ENCODE measurements at regions not wholly inside any gene's neighbourhood (a gene's known extent, or its start where the extent isn't known, plus 50 kb on each side); places are given as distances from the start of the nearest gene placed in this dataset.

GRCh38 chr2:66851449-66851872 is 416.5 kb downstream of the MEIS1 start:
- DNase-seq: no peak

DNA sequence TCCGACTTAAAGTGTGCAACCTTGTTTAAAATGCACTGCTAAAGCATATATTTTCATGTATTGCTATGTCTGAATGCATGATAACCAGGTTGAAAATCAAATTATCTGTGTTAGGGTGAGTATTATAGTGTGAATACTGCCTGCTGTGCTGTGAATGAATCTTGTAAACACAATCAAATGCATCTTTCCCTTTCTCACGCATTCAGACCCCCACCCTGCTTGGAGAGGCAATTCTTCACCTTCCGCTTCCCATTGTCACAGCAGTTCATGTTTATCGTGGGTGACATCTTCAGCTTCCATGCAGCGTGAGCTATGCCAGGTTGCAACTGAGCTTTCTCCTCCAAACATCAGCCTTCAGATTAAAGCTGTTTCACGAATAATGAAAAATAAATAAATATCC is 418.0 kb downstream of the MEIS1 start:
- DNase-seq: no peak

DNA sequence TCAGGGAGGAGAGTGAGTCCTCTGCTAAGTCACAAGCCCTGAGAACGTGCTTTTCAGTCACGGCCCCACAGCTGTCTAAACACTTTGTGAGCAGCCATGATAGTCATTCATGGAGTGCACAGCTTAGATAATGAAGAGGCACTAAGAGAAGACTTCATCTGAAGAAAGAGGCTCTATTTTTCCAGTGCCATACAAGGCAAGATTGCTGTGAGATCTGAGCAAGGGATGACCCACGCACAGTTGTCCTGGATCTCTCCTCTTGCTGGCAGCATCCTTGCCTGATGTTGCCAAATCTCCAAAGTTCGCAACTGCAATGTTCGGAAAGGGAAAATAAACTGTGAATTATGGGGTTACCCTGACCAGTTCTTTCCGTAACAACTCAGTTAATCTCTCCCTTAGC is 418.7 kb downstream of the MEIS1 start:
- no peak for DNase-seq

GRCh38 chr2:66854298-66854697 is 419.4 kb downstream of the MEIS1 start:
- DNase-seq: no peak

DNA sequence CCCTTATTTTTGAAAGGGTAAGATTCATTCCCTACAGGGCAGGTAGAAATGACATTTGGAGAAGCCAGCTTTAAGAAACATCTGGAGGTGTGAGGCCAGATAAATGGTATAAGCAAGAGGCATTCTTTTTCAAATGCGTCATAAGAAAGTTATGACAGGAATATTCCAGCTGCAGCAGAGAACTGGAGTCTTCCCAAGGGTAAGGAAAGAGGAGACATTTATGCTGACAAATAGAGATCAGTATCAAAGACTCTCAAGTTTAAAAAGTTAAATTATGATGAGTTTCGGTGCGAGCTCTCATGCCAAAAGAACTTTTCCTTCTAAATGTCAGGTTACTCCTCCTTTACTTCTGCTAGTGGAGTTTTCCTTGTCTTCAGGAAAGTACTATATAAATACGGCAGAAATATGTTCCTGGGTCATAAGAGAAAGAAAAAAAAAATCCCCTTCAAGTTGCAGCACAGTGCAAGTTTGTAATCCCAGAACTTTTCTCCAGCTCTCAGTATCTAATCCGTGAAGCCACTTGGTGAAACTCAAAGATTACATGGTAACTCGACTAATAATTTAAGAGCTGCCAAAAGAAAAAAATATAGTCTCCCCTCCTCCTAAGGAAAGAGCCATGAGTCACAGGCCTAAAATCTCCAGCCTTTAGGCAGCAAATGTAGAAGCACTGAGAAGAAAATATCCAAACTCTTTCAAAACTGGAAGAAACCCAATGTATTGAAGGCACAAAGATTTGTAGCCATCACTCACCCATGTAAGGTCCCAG is 428.1 kb downstream of the MEIS1 start:
- no peak for DNase-seq

- DNase-seq: no peak
Observed at GRCh38 chr2:66865161-66865560, 430.2 kb downstream of the MEIS1 start.

DNA sequence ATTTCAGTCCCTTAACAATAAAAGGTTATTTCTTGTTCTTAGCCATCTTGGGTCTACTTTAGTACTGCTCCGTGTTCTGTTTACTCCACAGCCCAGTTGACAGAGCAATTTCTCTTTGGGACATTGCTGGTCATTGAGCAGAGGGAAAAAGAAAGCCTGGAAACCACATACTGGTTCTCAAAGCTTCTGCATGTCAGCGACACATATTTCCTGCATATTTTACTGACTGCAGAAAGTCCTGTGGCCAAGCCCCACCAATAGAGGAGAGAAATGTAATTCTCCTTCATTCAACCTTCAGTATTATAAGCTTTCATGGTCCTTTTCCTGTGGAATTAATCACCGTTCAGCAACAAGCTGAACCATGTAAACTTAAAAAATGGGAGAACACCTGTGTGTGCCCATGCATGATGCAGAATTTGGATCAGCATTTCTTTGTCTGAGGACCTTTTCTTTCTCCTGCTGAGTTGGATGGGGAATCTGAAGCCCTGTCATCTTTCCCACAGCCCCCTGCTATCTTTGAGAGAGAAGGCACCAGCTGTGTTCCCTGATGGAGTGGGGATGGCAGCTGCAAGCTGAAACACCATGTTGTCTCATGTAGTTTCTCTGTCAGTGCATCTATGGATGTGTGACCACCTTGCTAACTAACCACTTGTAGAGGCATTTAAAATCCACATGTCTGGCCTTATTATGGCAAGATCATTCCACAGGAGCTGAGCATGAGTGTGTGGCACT is 431.6 kb downstream of the MEIS1 start:
- DNase-seq: no peak

DNA sequence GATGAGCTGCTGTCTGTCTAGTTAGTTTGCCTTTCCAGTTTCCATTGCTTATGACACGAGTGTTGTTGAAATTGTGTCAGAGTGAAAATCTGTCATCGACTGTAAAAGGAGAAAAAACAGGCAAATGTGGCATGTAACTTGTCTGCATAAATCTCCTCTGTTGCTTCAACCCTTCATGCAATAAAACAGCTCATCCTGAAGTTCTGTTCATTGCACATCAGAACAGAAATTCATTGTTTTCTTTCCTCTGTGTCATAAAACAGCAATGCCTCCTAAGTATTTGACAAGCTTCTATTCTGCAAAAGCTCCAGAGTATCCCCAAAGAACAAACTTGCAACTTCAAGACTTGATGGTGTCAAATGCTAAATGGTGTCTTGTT is 432.1 kb downstream of the MEIS1 start:
- no peak for DNase-seq

- no peak for DNase-seq
Observed at GRCh38 chr2:66869076-66869475, 434.2 kb downstream of the MEIS1 start.

DNA sequence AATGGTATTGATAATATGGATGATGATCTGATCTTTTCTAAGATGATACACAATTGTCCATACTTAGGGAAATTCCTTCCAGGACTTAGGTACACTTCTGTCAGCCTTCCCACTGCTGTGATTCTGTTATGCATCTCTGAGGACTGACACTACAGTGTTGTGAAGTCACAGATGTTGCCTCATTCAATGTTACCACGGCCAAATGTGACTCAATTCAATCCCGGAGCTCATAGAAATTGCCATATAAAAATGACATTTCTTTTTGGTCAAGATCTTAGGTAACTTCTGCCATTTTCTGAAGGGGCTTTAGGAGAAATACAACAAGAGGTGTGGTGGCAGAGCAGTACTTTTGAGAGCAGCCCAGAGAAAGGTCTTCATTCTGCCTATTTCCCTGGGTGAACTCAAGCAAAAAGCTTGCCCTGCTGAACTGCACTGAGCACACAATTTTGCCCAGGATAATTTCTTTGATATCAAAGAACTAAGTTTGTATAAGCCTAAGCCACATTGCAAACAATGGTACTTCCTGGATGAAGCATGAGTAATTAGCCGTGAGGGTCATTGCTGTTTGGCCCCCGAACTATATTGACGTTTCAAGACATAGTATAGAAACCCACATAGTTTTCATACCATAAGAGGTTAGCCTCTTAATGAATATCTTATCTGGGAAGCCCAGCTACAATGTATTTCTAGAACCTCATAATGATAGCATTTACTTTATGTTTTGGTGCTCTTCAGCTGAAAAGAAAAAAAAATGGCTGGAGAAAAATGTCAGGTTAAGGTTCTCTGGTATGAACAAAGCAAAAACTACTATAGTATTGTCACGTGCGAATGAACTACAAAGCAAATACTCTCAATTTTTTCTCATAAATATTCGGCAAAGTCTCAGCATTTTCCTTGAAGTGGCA is 437.4 kb downstream of the MEIS1 start:
- DNase-seq: no peak

DNA sequence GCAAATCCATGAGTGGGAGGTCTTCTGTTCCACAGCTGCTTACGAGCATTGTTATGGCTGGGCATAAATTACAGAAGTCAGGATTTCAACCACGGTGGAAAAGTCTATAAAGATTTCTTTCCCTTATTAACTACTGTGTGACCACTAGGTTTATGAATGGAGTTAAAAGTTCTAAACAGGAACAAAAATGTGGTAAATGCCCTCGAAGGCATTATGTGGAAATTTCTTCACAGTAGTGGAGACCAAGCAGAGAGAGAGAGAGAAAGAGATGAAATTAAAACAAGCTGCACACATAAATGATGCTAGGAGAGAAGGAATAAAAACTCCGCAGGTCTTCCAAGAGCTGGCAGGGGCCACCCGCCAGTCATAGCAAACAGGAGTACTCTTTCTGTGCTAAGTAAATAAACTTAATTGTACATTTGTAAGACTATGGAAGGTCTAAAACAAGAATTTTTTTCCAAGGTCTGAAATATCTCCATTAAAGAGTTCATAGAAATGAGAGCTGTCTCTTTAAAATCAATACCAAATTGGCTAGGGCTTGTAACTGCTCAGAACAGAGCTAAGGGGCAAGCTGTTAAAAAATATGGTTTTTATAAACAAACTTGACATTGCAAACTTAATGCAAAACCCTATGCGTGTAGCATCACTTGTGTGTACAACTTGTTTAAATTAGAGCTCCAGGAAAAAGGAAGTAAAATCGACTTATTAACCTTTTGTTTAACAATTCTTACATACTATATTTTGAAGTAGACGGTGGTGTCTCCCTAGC is 438.2 kb downstream of the MEIS1 start:
- no peak for DNase-seq

GRCh38 chr2:66874411-66874810 is 439.5 kb downstream of the MEIS1 start:
- no peak for DNase-seq

- DNase-seq: no peak
Observed at GRCh38 chr2:66875941-66876462, 441.1 kb downstream of the MEIS1 start.

DNA sequence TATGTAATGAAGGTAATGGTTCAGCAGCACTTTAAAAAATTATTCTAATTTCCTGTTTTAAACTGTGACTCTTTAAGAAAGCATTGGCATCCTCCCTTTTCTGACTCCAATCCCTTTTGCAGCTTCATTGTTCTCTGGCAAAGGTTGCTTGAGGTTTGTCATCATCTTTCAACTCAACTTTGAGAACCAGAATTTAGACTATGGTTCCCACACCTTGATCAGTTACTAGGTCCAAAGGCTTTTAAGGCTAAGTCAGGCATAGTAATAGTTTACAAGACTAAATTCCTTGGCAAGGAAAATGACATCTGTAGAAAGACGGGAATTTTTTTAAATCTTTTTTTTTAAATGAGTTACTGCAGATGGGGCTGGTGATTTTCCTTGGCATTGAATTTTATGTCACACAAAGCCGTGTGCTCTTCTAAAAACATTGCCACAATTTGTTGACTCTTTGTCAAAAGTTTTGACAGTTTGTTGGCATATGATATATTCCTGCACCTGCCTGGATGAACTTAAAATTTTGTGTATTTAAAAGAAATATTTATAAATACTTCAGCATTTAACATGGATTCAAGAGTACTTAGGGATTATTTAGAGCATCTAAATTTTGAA is 451.0 kb downstream of the MEIS1 start:
- no peak for DNase-seq

- DNase-seq: no peak
Observed at GRCh38 chr2:66888246-66888645, 453.3 kb downstream of the MEIS1 start.

GRCh38 chr2:66888791-66889631 is 454.1 kb downstream of the MEIS1 start:
- no peak for DNase-seq

DNA sequence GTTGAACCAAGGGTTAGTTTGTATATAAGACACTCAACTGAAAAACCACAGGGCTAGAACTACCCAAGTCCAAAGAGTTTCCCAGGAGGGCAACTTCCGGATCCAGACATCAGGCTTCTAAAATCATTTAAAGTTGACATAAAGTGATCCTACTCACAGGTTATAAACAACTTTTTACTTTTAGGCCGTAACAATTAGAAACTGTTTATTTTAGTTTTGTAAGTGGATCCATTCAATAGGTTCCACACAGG is 454.6 kb downstream of the MEIS1 start:
- no peak for DNase-seq

DNA sequence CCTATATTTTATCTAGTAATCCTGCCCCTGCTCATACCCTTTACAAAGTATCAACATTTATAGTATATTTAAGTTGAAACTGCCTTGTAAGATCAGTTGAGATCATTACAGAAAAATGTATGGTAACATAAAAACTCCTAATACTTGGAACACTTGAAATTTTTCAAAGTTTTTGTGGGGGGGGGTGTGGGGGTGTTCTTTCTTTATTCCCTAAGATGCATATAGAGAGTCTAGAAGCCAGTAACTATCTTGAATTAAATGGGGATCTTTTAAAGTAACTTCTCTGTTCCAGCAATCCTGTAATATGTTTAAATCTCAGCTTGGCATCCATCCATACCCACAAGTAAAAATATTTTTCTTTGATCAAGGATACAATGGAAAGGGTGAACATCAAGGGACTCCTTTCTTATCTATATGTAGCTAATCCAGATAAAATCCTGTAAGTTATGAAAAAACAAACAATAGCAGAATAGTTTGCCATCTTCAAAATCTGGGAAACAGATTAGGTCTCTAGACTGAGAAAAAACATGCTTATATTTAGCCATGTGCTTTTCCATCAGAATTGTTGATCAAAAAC is 455.3 kb downstream of the MEIS1 start:
- no peak for DNase-seq

GRCh38 chr2:66895206-66895605 is 460.3 kb downstream of the MEIS1 start:
- DNase-seq: no peak

DNA sequence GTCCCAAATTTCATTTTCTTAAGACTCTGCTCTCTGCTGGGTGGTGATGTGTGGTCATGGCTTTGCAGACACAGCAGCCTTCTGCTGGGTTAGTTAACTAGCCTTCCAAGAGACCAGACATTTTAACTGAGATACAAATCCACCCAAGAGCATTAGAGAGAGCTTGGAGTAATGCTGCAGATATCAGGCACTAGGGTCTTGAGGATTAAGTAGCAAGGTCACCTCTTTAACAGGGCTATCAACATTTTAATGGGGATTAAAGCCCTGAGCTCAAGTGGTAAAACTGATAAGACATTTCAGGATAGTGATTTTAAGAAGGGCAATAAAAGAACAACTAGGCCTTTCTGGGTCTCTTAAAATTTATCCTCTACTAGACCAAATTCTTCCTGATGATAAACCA is 461.2 kb downstream of the MEIS1 start:
- no peak for DNase-seq

- no peak for DNase-seq
Observed at GRCh38 chr2:66897181-66897580, 462.3 kb downstream of the MEIS1 start.

Measured in NCI-H1694 (cell line).